Astrocyte (in vitro differentiated cells and primary cell): ENCODE measurements at regions not wholly inside any gene's neighbourhood (a gene's known extent, or its start where the extent isn't known, plus 50 kb on each side); places are given as distances from the start of the nearest gene placed in this dataset.

Experiments used
- DNase-seq: peaks from one replicate; pipeline ENCODE4 v3.0.0-alpha.2; 2010; ENCODE audit warnings: low read depth
- FAIRE-seq: peaks from 2 replicates; lab custom pipeline; 2011; peaks lifted over from hg19 to GRCh38; lab: Jason Lieb, UNC
- H2AFZ ChIP-seq: 2 replicates; pipeline ENCODE4 v1.6.0; 2012; ENCODE audit warnings: low read depth, low read length, inconsistent platforms
- H3K27ac ChIP-seq: 2 replicates; pipeline ENCODE4 v1.5.1; 2011; ENCODE audit warnings: low read depth, low read length, inconsistent platforms
- H3K27me3 ChIP-seq: 2 replicates; pipeline ENCODE4 v1.6.0; 2011; ENCODE audit warnings: low read length, inconsistent platforms; ENCODE audit not compliant: insufficient read depth
- H3K36me3 ChIP-seq: 2 replicates; pipeline ENCODE4 v1.5.1; 2011; ENCODE audit warnings: low read length, inconsistent platforms; ENCODE audit not compliant: insufficient read depth
- H3K4me1 ChIP-seq: 2 replicates; pipeline ENCODE4 v1.5.1; 2011; ENCODE audit warnings: low read length, inconsistent platforms; ENCODE audit not compliant: insufficient read depth
- H3K4me2 ChIP-seq: 2 replicates; pipeline ENCODE4 v1.6.0; 2012; ENCODE audit warnings: low read length, inconsistent platforms
- H3K4me3 ChIP-seq: 2 replicates; pipeline ENCODE4 v1.5.1; 2011; ENCODE audit warnings: low read depth, mild to moderate bottlenecking, low read length, inconsistent platforms; ENCODE audit not compliant: insufficient read depth
- H3K79me2 ChIP-seq: 2 replicates; pipeline ENCODE4 v1.6.0; 2012; ENCODE audit warnings: mild to moderate bottlenecking, low read length, inconsistent platforms; ENCODE audit not compliant: insufficient read depth
- H3K9ac ChIP-seq: 2 replicates; pipeline ENCODE4 v1.6.0; 2012; ENCODE audit warnings: mild to moderate bottlenecking, low read length, inconsistent platforms
- H3K9me3 ChIP-seq: 2 replicates; pipeline ENCODE4 v1.5.1; 2012; ENCODE audit warnings: low read depth, mild to moderate bottlenecking, low read length, inconsistent platforms; ENCODE audit not compliant: insufficient read depth
- H4K20me1 ChIP-seq: 2 replicates; pipeline ENCODE4 v1.6.0; 2012; ENCODE audit warnings: low read length, inconsistent platforms; ENCODE audit not compliant: insufficient read depth
- H3K27ac Mint-ChIP-seq: one replicate; pipeline ENCODE4 v1.8.0; 2021; ENCODE audit warnings: mild to moderate bottlenecking, mixed read lengths; ENCODE audit not compliant: unreplicated experiment
- H3K27me3 Mint-ChIP-seq: one replicate; pipeline ENCODE4 v1.8.0; 2021; ENCODE audit warnings: low read depth, mixed read lengths; ENCODE audit not compliant: unreplicated experiment
- H3K36me3 Mint-ChIP-seq: one replicate; pipeline ENCODE4 v1.8.0; 2021; ENCODE audit warnings: low read depth, mixed read lengths; ENCODE audit not compliant: unreplicated experiment
- H3K4me1 Mint-ChIP-seq: one replicate; pipeline ENCODE4 v1.8.0; 2021; ENCODE audit warnings: low read depth, mixed read lengths; ENCODE audit not compliant: unreplicated experiment
- H3K4me3 Mint-ChIP-seq: one replicate; pipeline ENCODE4 v1.8.0; 2021; ENCODE audit warnings: mild to moderate bottlenecking, moderate library complexity, mixed read lengths; ENCODE audit not compliant: unreplicated experiment
- H3K9me3 Mint-ChIP-seq: one replicate; pipeline ENCODE4 v1.8.0; 2021; ENCODE audit warnings: mild to moderate bottlenecking, mixed read lengths; ENCODE audit not compliant: unreplicated experiment
- CTCF ChIP-seq: IDR thresholded peaks from 2 replicates; pipeline ENCODE4 v1.5.1; 2011; ENCODE audit warnings: low read depth, mild to moderate bottlenecking, inconsistent platforms, low read length, moderate library complexity; ENCODE audit not compliant: insufficient read depth
- EZH2 ChIP-seq: IDR thresholded peaks from 2 replicates; pipeline ENCODE4 v1.6.1; 2012; ENCODE audit warnings: mild to moderate bottlenecking, low read length, inconsistent platforms; ENCODE audit not compliant: insufficient read depth

- no peaks in the 10 kb centered on the region for H3K27me3 Mint-ChIP-seq
- H3K79me2 ChIP-seq, result no peaks in the 10 kb centered on the region
Observed at GRCh38 chr4:136186650-136187049, 1345.6 kb downstream of the PCDH18 start.

GRCh38 chr4:136183513-136183912 is 1348.8 kb downstream of the PCDH18 start:
- H3K79me2 ChIP-seq, result no peaks in the 10 kb centered on the region
- no peaks in the 10 kb centered on the region for H3K4me1 Mint-ChIP-seq
- H3K27me3 Mint-ChIP-seq, result no peaks in the 10 kb centered on the region
- H3K27ac ChIP-seq, result no peak overlapping the region
- H3K27ac Mint-ChIP-seq, result no peak overlapping the region
- no peak for FAIRE-seq
- no peaks in the 10 kb centered on the region for H3K4me1 ChIP-seq
- TF ChIP-seq CTCF, result no peak
- no peak for TF ChIP-seq EZH2
- H3K4me2 ChIP-seq, result no peak overlapping the region
- no peak for DNase-seq
- H3K9me3 Mint-ChIP-seq, result no peaks in the 10 kb centered on the region
- no peak overlapping the region for H2AFZ ChIP-seq
- H3K27me3 ChIP-seq, result no peaks in the 10 kb centered on the region
- no peaks in the 10 kb centered on the region for H3K36me3 Mint-ChIP-seq
- H3K4me3 ChIP-seq, result no peak overlapping the region
- no peak overlapping the region for H3K9ac ChIP-seq
- no peaks in the 10 kb centered on the region for H4K20me1 ChIP-seq
- H3K36me3 ChIP-seq, result no peaks in the 10 kb centered on the region
- H3K9me3 ChIP-seq, result no peaks in the 10 kb centered on the region
- H3K4me3 Mint-ChIP-seq, result no peak overlapping the region

More at GRCh38 chr4:136186650-136187049, 1345.6 kb downstream of the PCDH18 start:
- no peak overlapping the region for H3K4me3 Mint-ChIP-seq
- H3K27ac Mint-ChIP-seq, result no peak overlapping the region
- Histone ChIP-seq H3K9ac (no peak overlapping the region), H3K27ac (no peak overlapping the region), H3K27me3 (no peaks in the 10 kb centered on the region), H3K4me1 (no peaks in the 10 kb centered on the region), H2AFZ (no peak overlapping the region), H3K4me2 (no peak overlapping the region), H4K20me1 (no peaks in the 10 kb centered on the region), H3K36me3 (no peaks in the 10 kb centered on the region), H3K9me3 (no peaks in the 10 kb centered on the region), H3K4me3 (no peak overlapping the region)
- no peaks in the 10 kb centered on the region for H3K9me3 Mint-ChIP-seq
- TF ChIP-seq EZH2, result no peak
- no peaks in the 10 kb centered on the region for H3K36me3 Mint-ChIP-seq
- no peak for DNase-seq
- no peak for FAIRE-seq
- no peaks in the 10 kb centered on the region for H3K4me1 Mint-ChIP-seq

- H3K4me3 ChIP-seq, result no peak overlapping the region
- H3K36me3 ChIP-seq, result no peaks in the 10 kb centered on the region
- H3K9ac ChIP-seq, result no peak overlapping the region
- peaks cover 4% of the 10 kb centered on the region for H3K9me3 Mint-ChIP-seq
- no peaks in the 10 kb centered on the region for H3K9me3 ChIP-seq
- H3K27ac Mint-ChIP-seq, result no peak overlapping the region
- no peaks in the 10 kb centered on the region for H3K4me1 ChIP-seq
- no peaks in the 10 kb centered on the region for H3K79me2 ChIP-seq
- H3K4me2 ChIP-seq, result no peak overlapping the region
- no peak for DNase-seq
- peaks cover 1% of the 10 kb centered on the region for H3K4me1 Mint-ChIP-seq
- no peaks in the 10 kb centered on the region for H3K36me3 Mint-ChIP-seq
- no peaks in the 10 kb centered on the region for H4K20me1 ChIP-seq
- no peak overlapping the region for H2AFZ ChIP-seq
- H3K27me3 Mint-ChIP-seq, result no peaks in the 10 kb centered on the region
- no peak for TF ChIP-seq EZH2
- TF ChIP-seq CTCF, result no peak
- no peak for FAIRE-seq
- no peaks in the 10 kb centered on the region for H3K27me3 ChIP-seq
- no peak overlapping the region for H3K27ac ChIP-seq
- no peak overlapping the region for H3K4me3 Mint-ChIP-seq
Observed at GRCh38 chr4:136156947-136157346, 1375.3 kb downstream of the PCDH18 start.
